IMR-90 (cell line): ENCODE measurements at regions not wholly inside any gene's neighbourhood (a gene's known extent, or its start where the extent isn't known, plus 50 kb on each side); places are given as distances from the start of the nearest gene placed in this dataset.

Source experiments
- ATAC-seq: fragments of 200-7000 bp; cut with Tn5 transposase; 2 replicates; pipeline ENCODE4 v1.9.1; 2020; ENCODE audit warnings: low read depth, mild to moderate bottlenecking, moderate library complexity
- BruUV-seq: library from RNA; stranded (reverse); fragments of 400-500 nt; replicated peaks from 2 replicates; lab custom pipeline; 2021; lab: Mats Ljungman, UMichigan
- CTCF ChIA-PET: fragments of 300-600 bp; formaldehyde crosslinking; extraction: SDS; loops from one replicate; lab custom pipeline; 2021; ENCODE audit warnings: antibody characterized with exemption; lab: Yijun Ruan, JAX
- POLR2A ChIA-PET: fragments of 300-600 bp; sonication (Branson Sonifier 250); formaldehyde crosslinking; loops from one replicate; lab custom pipeline; 2022; ENCODE audit warnings: antibody characterized with exemption; ENCODE audit not compliant: unreplicated experiment; lab: Charles Lee
- DNase-seq: peaks from one replicate; pipeline ENCODE4 v3.0.0; 2013
- H2AFZ ChIP-seq: replicated peaks from 2 replicates; pipeline ENCODE3; 2013; ENCODE audit warnings: low read length, mild to moderate bottlenecking; ENCODE audit not compliant: poor library complexity
- H2AK5ac ChIP-seq: 2 replicates; pipeline ENCODE4 v1.6.1; 2013; ENCODE audit warnings: low read depth, low read length, inconsistent platforms
- H2AK9ac ChIP-seq: replicated peaks from 2 replicates; pipeline ENCODE3; 2013; ENCODE audit warnings: mild to moderate bottlenecking, low read depth, low read length, moderate library complexity; ENCODE audit not compliant: poor library complexity
- H2BK120ac ChIP-seq: 2 replicates; pipeline ENCODE4 v1.6.1; 2013; ENCODE audit warnings: low read depth, low read length, inconsistent platforms
- H2BK15ac ChIP-seq: 3 replicates; pipeline ENCODE4 v1.6.1; 2013; ENCODE audit warnings: low read depth, low read length, inconsistent platforms
- H2BK20ac ChIP-seq: 2 replicates; pipeline ENCODE4 v1.6.1; 2013; ENCODE audit warnings: low read depth, mild to moderate bottlenecking, inconsistent platforms, low read length, moderate library complexity
- H2BK5ac ChIP-seq: 2 replicates; pipeline ENCODE4 v1.6.1; 2013; ENCODE audit warnings: mild to moderate bottlenecking, low read depth, low read length, inconsistent platforms; ENCODE audit not compliant: poor library complexity, severe bottlenecking
- H3K14ac ChIP-seq: replicated peaks from 2 replicates; pipeline ENCODE4 v1.6.1; 2013; ENCODE audit warnings: low read depth, low read length, inconsistent platforms
- H3K18ac ChIP-seq: 2 replicates; pipeline ENCODE4 v1.6.1; 2013; ENCODE audit warnings: low read depth, low read length, control low read depth
- H3K23ac ChIP-seq: 2 replicates; pipeline ENCODE4 v1.6.1; 2013; ENCODE audit warnings: low read depth, low read length, inconsistent platforms
- H3K27ac ChIP-seq: 2 replicates; pipeline ENCODE4 v1.5.1; 2013; ENCODE audit warnings: mild to moderate bottlenecking, control low read depth, low read length; ENCODE audit not compliant: insufficient read depth
- H3K27me3 ChIP-seq: 2 replicates; pipeline ENCODE4 v1.6.1; 2013; ENCODE audit warnings: low read length; ENCODE audit not compliant: control insufficient read depth, insufficient read depth
- H3K36me3 ChIP-seq: 2 replicates; pipeline ENCODE4 v1.6.1; 2013; ENCODE audit warnings: low read length, mixed read lengths; ENCODE audit not compliant: control insufficient read depth, insufficient read depth
- H3K4ac ChIP-seq: 2 replicates; pipeline ENCODE4 v1.6.1; 2013; ENCODE audit warnings: low read depth, low read length, inconsistent platforms
- H3K4me1 ChIP-seq: 2 replicates; pipeline ENCODE4 v1.6.1; 2013; ENCODE audit warnings: low read length, mixed read lengths; ENCODE audit not compliant: control insufficient read depth, insufficient read depth
- H3K4me2 ChIP-seq: 2 replicates; pipeline ENCODE4 v1.6.1; 2013; ENCODE audit warnings: low read depth, mild to moderate bottlenecking, control low read depth, low read length, moderate library complexity
- H3K4me3 ChIP-seq: 2 replicates; pipeline ENCODE4 v1.5.1; 2013; ENCODE audit warnings: low read depth, mild to moderate bottlenecking, control low read depth, low read length, moderate library complexity; ENCODE audit not compliant: insufficient read depth
- H3K56ac ChIP-seq: 2 replicates; pipeline ENCODE4 v1.6.1; 2013; ENCODE audit warnings: low read length, inconsistent platforms; ENCODE audit not compliant: insufficient read depth; ENCODE audit errors: extremely low read depth
- H3K79me1 ChIP-seq, 2 experiments: 2 replicates each; pipeline ENCODE4 v1.6.1; 2013; ENCODE audit warnings: low read length in 2 of 2, inconsistent platforms in 1 of 2, low read depth in 1 of 2
- H3K9ac ChIP-seq: 2 replicates; pipeline ENCODE4 v1.6.1; 2013; ENCODE audit warnings: low read depth, low read length, control low read depth
- H3K9me1 ChIP-seq: 2 replicates; pipeline ENCODE4 v1.6.1; 2013; ENCODE audit warnings: low read length, inconsistent platforms; ENCODE audit not compliant: insufficient read depth
- H3K9me3 ChIP-seq: 2 replicates; pipeline ENCODE4 v1.6.1; 2013; ENCODE audit warnings: low read length; ENCODE audit not compliant: control insufficient read depth, insufficient read depth
- H4K20me1 ChIP-seq: 2 replicates; pipeline ENCODE4 v1.6.1; 2013; ENCODE audit warnings: low read length, inconsistent platforms; ENCODE audit not compliant: insufficient read depth
- H4K5ac ChIP-seq: 2 replicates; pipeline ENCODE4 v1.6.1; 2013; ENCODE audit warnings: mild to moderate bottlenecking, low read depth, low read length, control low read depth
- H4K8ac ChIP-seq, 2 experiments: 2 replicates each; pipeline ENCODE4 v1.6.1; 2013; ENCODE audit warnings: low read depth in 2 of 2, low read length in 2 of 2, control low read depth in 1 of 2, inconsistent platforms in 1 of 2
- H4K91ac ChIP-seq: 2 replicates; pipeline ENCODE4 v1.6.1; 2013; ENCODE audit warnings: low read depth, low read length, inconsistent platforms; ENCODE audit not compliant: insufficient read depth
- BHLHE40 ChIP-seq: fragments of 150-350 bp; IDR thresholded peaks from 2 replicates; pipeline ENCODE4 v1.6.1; 2016; ENCODE audit warnings: mild to moderate bottlenecking, low read depth, low read length
- CHD1 ChIP-seq: IDR thresholded peaks from 2 replicates; pipeline ENCODE4 v1.6.1; 2012; ENCODE audit warnings: low read depth, low read length, improper control_type of control experiment
- MAFK ChIP-seq: IDR thresholded peaks from 2 replicates; pipeline ENCODE4 v1.6.1; 2012; ENCODE audit warnings: low read depth, low read length, improper control_type of control experiment
- MAZ ChIP-seq: IDR thresholded peaks from 2 replicates; pipeline ENCODE4 v1.6.1; 2012; ENCODE audit warnings: low read depth, mild to moderate bottlenecking, low read length, improper control_type of control experiment, moderate library complexity, borderline replicate concordance
- POLR2A ChIP-seq: IDR thresholded peaks from 2 replicates; pipeline ENCODE4 v1.6.1; 2012; ENCODE audit warnings: mild to moderate bottlenecking, low read depth, low read length
- RAD21 ChIP-seq: IDR thresholded peaks from 2 replicates; pipeline ENCODE4 v1.6.1; 2012; ENCODE audit warnings: low read length, improper control_type of control experiment
- SMC3 ChIP-seq: fragments of 150-350 bp; IDR thresholded peaks from 2 replicates; pipeline ENCODE4 v1.6.1; 2016; ENCODE audit warnings: low read depth, mild to moderate bottlenecking, antibody characterized with exemption, low read length, moderate library complexity
- WGBS, 2 experiments: methylation state at CpG; one replicate each; pipeline versions ENCODE4 v1.1.5 to v1.1.7; 2013; ENCODE audit warnings: missing lambda C conversion rate in 2 of 2; ENCODE audit not compliant: insufficient read length in 1 of 2; ENCODE audit errors: extremely low coverage in 2 of 2; 5-methylcytosine and 5-hydroxymethylcytosine counted together
- dilution Hi-C: fragments of 300-500 bp; cut with HindIII; formaldehyde crosslinking; loops from one replicate; pipeline ENCODE4 v1.14.3; 2018; ENCODE audit warnings: low sequenced_read_pairs; ENCODE audit not compliant: unreplicated experiment
- in situ Hi-C: fragments of 300-500 bp; cut with MboI; formaldehyde crosslinking; loops from 3 replicates; pipeline ENCODE4 v1.14.3; 2019; ENCODE audit warnings: low sequenced_read_pairs, inconsistent platforms, mixed read lengths
- intact Hi-C: fragments of 100-400 bp; cut with micrococcal nuclease; formaldehyde crosslinking; loops from 2 replicates; pipeline ENCODE4 v1.10.0; 2022
- TF ChIP-seq, protein P1 (sequence below): fragments of 150-350 bp; IDR thresholded peaks from 2 replicates; pipeline ENCODE4 v1.6.1; 2017; ENCODE audit warnings: mild to moderate bottlenecking, antibody characterized with exemption, low read length, low read depth
- TF ChIP-seq, protein P2 (sequence below): conservative IDR thresholded peaks from 2 replicates; pipeline ENCODE4 v1.5.1; 2012; ENCODE audit warnings: mild to moderate bottlenecking, low read depth, low read length, improper control_type of control experiment

DNA sequence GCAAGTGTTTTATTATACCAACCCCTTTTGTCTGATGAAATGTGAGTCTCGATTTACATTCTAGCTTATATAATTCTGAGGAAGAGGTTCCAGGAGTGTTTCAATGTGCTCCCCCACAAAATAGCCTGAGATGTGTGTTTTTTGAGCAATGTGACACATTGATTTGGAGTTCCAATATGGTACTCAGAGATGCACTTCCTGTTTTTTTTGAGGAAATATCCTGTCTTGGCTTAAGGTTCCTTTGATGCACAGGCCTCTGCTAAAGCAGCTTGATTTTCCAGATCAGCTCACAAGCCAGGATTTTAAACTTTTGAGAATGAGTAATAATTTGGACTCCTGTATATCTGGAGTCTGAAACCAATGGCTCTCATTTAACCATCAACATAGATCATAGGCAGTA is 221.4 kb downstream of the ACTR3 start:
- no CpG with 5 or more reads among the region's 1 CpG for WGBS, 2 experiments
- dilution Hi-C loops, result no loop called here
- no peak overlapping the region for H4K5ac ChIP-seq
- no peak overlapping the region for H2BK120ac ChIP-seq
- no peaks in the 10 kb centered on the region for H3K36me3 ChIP-seq
- ChIA-PET POLR2A (no interaction called here), CTCF (no interaction called here)
- no peak overlapping the region for H3K9ac ChIP-seq
- no peaks in the 10 kb centered on the region for H3K9me1 ChIP-seq
- no peak overlapping the region for H2BK15ac ChIP-seq
- H4K20me1 ChIP-seq, result no peaks in the 10 kb centered on the region
- no peak overlapping the region for H3K23ac ChIP-seq
- no peaks in the 10 kb centered on the region for H3K27me3 ChIP-seq
- H3K4ac ChIP-seq, result no peak overlapping the region
- H2AK9ac ChIP-seq, result no peak overlapping the region
- TF ChIP-seq BHLHE40 (no peak), POLR2A (no peak), RAD21 (no peak), MAFK (no peak), MAZ (no peak), SMC3 (no peak), CHD1 (no peak)
- TF ChIP-seq, protein P1, sequence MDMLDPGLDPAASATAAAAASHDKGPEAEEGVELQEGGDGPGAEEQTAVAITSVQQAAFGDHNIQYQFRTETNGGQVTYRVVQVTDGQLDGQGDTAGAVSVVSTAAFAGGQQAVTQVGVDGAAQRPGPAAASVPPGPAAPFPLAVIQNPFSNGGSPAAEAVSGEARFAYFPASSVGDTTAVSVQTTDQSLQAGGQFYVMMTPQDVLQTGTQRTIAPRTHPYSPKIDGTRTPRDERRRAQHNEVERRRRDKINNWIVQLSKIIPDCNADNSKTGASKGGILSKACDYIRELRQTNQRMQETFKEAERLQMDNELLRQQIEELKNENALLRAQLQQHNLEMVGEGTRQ, result no peak
- TF ChIP-seq, protein P2, sequence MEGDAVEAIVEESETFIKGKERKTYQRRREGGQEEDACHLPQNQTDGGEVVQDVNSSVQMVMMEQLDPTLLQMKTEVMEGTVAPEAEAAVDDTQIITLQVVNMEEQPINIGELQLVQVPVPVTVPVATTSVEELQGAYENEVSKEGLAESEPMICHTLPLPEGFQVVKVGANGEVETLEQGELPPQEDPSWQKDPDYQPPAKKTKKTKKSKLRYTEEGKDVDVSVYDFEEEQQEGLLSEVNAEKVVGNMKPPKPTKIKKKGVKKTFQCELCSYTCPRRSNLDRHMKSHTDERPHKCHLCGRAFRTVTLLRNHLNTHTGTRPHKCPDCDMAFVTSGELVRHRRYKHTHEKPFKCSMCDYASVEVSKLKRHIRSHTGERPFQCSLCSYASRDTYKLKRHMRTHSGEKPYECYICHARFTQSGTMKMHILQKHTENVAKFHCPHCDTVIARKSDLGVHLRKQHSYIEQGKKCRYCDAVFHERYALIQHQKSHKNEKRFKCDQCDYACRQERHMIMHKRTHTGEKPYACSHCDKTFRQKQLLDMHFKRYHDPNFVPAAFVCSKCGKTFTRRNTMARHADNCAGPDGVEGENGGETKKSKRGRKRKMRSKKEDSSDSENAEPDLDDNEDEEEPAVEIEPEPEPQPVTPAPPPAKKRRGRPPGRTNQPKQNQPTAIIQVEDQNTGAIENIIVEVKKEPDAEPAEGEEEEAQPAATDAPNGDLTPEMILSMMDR, result no peak
- intact Hi-C loops, result no loop called here
- no TSS peak for BruUV-seq
- no peak overlapping the region for H4K91ac ChIP-seq
- H2BK20ac ChIP-seq, result no peak overlapping the region
- no peaks in the 10 kb centered on the region for H3K9me3 ChIP-seq
- ATAC-seq, result no peak
- no peak for DNase-seq
- H3K18ac ChIP-seq, result no peak overlapping the region
- no peak overlapping the region for H3K27ac ChIP-seq
- no peak overlapping the region for H2AFZ ChIP-seq
- H3K79me1 ChIP-seq, result no peaks in the 10 kb centered on the region
- no peak overlapping the region for H3K14ac ChIP-seq
- H3K4me3 ChIP-seq, result no peak overlapping the region
- no peak overlapping the region for H2BK5ac ChIP-seq
- H3K4me2 ChIP-seq, result no peak overlapping the region
- H3K4me1 ChIP-seq, result no peaks in the 10 kb centered on the region
- no peak overlapping the region for H3K56ac ChIP-seq
- no peak overlapping the region for H4K8ac ChIP-seq
- H2AK5ac ChIP-seq, result no peak overlapping the region
- in situ Hi-C loops, result no loop called here
